HG03139 (cell line): ENCODE measurements at regions not wholly inside any gene's neighbourhood (a gene's known extent, or its start where the extent isn't known, plus 50 kb on each side); places are given as distances from the start of the nearest gene placed in this dataset.

Experiments used
- ATAC-seq: cut with Tn5 transposase; IDR thresholded peaks from one replicate; pipeline ENCODE4 v1.9.1; 2021; ENCODE audit not compliant: unreplicated experiment

- ATAC-seq, result no peak
Measured at GRCh38 chr18:22467760-22468553, 50.2 kb upstream of the CTAGE1 start.

- no peak for ATAC-seq
Measured at GRCh38 chr18:22468554-22468891, 50.8 kb upstream of the CTAGE1 start.

- ATAC-seq, result no peak
Measured at GRCh38 chr18:22469061-22469734, 51.5 kb upstream of the CTAGE1 start.

GRCh38 chr18:22469926-22470247 lies 52.2 kb upstream of the CTAGE1 start:
- ATAC-seq, result no peak

- ATAC-seq, result no peak
Measured at GRCh38 chr18:22470248-22471235, 52.8 kb upstream of the CTAGE1 start.

GRCh38 chr18:22471546-22472131 lies 53.9 kb upstream of the CTAGE1 start:
- no peak for ATAC-seq

GRCh38 chr18:22473366-22473765 lies 55.7 kb upstream of the CTAGE1 start:
- no peak for ATAC-seq

GRCh38 chr18:22475426-22476100 lies 57.8 kb upstream of the CTAGE1 start:
- no peak for ATAC-seq

GRCh38 chr18:22477222-22477621 lies 59.5 kb upstream of the CTAGE1 start:
- ATAC-seq, result no peak

- no peak for ATAC-seq
Measured at GRCh38 chr18:22482948-22483347, 65.2 kb upstream of the CTAGE1 start.

- no peak for ATAC-seq
Measured at GRCh38 chr18:22483407-22483806, 65.7 kb upstream of the CTAGE1 start.

GRCh38 chr18:22484471-22484870 lies 66.8 kb upstream of the CTAGE1 start:
- no peak for ATAC-seq

- no peak for ATAC-seq
Measured at GRCh38 chr18:22485808-22486244, 68.1 kb upstream of the CTAGE1 start.

- no peak for ATAC-seq
Measured at GRCh38 chr18:22486667-22487066, 69.0 kb upstream of the CTAGE1 start.

- no peak for ATAC-seq
Measured at GRCh38 chr18:22488554-22488953, 70.8 kb upstream of the CTAGE1 start.

- ATAC-seq, result no peak
Measured at GRCh38 chr18:22489704-22490103, 72.0 kb upstream of the CTAGE1 start.

GRCh38 chr18:22490429-22490846 lies 72.7 kb upstream of the CTAGE1 start:
- no peak for ATAC-seq

- no peak for ATAC-seq
Measured at GRCh38 chr18:22493255-22493654, 75.5 kb upstream of the CTAGE1 start.

- no peak for ATAC-seq
Measured at GRCh38 chr18:22493940-22494339, 76.2 kb upstream of the CTAGE1 start.

- no peak for ATAC-seq
Measured at GRCh38 chr18:22494771-22495170, 77.1 kb upstream of the CTAGE1 start.

- no peak for ATAC-seq
Measured at GRCh38 chr18:22499421-22499820, 81.7 kb upstream of the CTAGE1 start.
